DMS53 treated with DMSO at 0.1 percent for 48 hours (cell line): ENCODE measurements at regions not wholly inside any gene's neighbourhood (a gene's known extent, or its start where the extent isn't known, plus 50 kb on each side); places are given as distances from the start of the nearest gene placed in this dataset.

ENCODE experiments used
- DNase-seq: peaks from one replicate; lab custom pipeline; 2025; ENCODE audit not compliant: unreplicated experiment; lab: John Stamatoyannopoulos, UW

GRCh38 chr2:100660851-100661584 lies 98.2 kb downstream of the PDCL3 start:
- no peak for DNase-seq

- no peak for DNase-seq
Measured at GRCh38 chr2:100662866-100663265, 100.1 kb downstream of the PDCL3 start.

- no peak for DNase-seq
Measured at GRCh38 chr2:100664021-100664755, 101.4 kb downstream of the PDCL3 start.

GRCh38 chr2:100664756-100665101 lies 101.9 kb downstream of the PDCL3 start:
- no peak for DNase-seq

- DNase-seq, result no peak
Measured at GRCh38 chr2:100666996-100667395, 104.2 kb downstream of the PDCL3 start.

- no peak for DNase-seq
Measured at GRCh38 chr2:100667801-100668200, 105.0 kb downstream of the PDCL3 start.

GRCh38 chr2:100670232-100670631 lies 107.4 kb downstream of the PDCL3 start:
- DNase-seq, result no peak

GRCh38 chr2:100673115-100673514 lies 110.3 kb downstream of the PDCL3 start:
- DNase-seq, result no peak

- DNase-seq, result no peak
Measured at GRCh38 chr2:100673691-100674485, 111.1 kb downstream of the PDCL3 start.

- DNase-seq, result no peak
Measured at GRCh38 chr2:100674666-100675065, 111.9 kb downstream of the PDCL3 start.

- DNase-seq, result no peak
Measured at GRCh38 chr2:100675373-100675772, 112.6 kb downstream of the PDCL3 start.

- DNase-seq, result no peak
Measured at GRCh38 chr2:100675855-100676254, 113.1 kb downstream of the PDCL3 start.

- no peak for DNase-seq
Measured at GRCh38 chr2:100676346-100676745, 113.6 kb downstream of the PDCL3 start.

GRCh38 chr2:100677611-100678185 lies 114.9 kb downstream of the PDCL3 start:
- DNase-seq, result no peak

GRCh38 chr2:100679211-100679610 lies 116.4 kb downstream of the PDCL3 start:
- no peak for DNase-seq

GRCh38 chr2:100682536-100682935 lies 119.7 kb downstream of the PDCL3 start:
- DNase-seq, result no peak

- no peak for DNase-seq
Measured at GRCh38 chr2:100683231-100683630, 120.4 kb downstream of the PDCL3 start.

- DNase-seq, result no peak
Measured at GRCh38 chr2:100691846-100692245, 128.1 kb upstream of the NPAS2 start.

- DNase-seq, result no peak
Measured at GRCh38 chr2:100692381-100692780, 127.6 kb upstream of the NPAS2 start.

GRCh38 chr2:100692906-100693305 lies 127.0 kb upstream of the NPAS2 start:
- DNase-seq, result no peak

- DNase-seq, result no peak
Measured at GRCh38 chr2:100699131-100699530, 120.8 kb upstream of the NPAS2 start.
